H9 (cell line): ENCODE measurements at regions not wholly inside any gene's neighbourhood (a gene's known extent, or its start where the extent isn't known, plus 50 kb on each side); places are given as distances from the start of the nearest gene placed in this dataset.

Experiments used
- DNase-seq: peaks from one replicate; pipeline ENCODE4 v3.0.0-alpha.2; 2017
- H2AFZ ChIP-seq: one replicate; pipeline ENCODE4 v1.6.1; 2013; ENCODE audit warnings: mild to moderate bottlenecking, low read length, control low read depth, moderate library complexity
- H2AK5ac ChIP-seq: 2 replicates; pipeline ENCODE4 v1.6.1; 2013; ENCODE audit warnings: low read length, control low read depth, mixed read lengths; ENCODE audit not compliant: insufficient read length
- H2BK120ac ChIP-seq: one replicate; pipeline ENCODE4 v1.6.1; 2013; ENCODE audit warnings: low read depth, mild to moderate bottlenecking, low read length, control low read depth, inconsistent platforms; ENCODE audit not compliant: poor library complexity, severe bottlenecking
- H2BK12ac ChIP-seq: 2 replicates; pipeline ENCODE4 v1.6.1; 2013; ENCODE audit warnings: low read length, control low read depth, mixed read lengths, low read depth; ENCODE audit not compliant: insufficient read length
- H2BK15ac ChIP-seq: 2 replicates; pipeline ENCODE4 v1.6.1; 2013; ENCODE audit warnings: low read depth, low read length, control low read depth
- H2BK20ac ChIP-seq: one replicate; pipeline ENCODE4 v1.6.1; 2013; ENCODE audit warnings: low read depth, mild to moderate bottlenecking, low read length, control low read depth, inconsistent platforms; ENCODE audit not compliant: poor library complexity, severe bottlenecking
- H2BK5ac ChIP-seq: 2 replicates; pipeline ENCODE4 v1.6.1; 2013; ENCODE audit warnings: low read length, control low read depth, mixed read lengths; ENCODE audit not compliant: insufficient read length
- H3K14ac ChIP-seq: 2 replicates; pipeline ENCODE4 v1.6.1; 2013; ENCODE audit warnings: low read length, control low read depth; ENCODE audit not compliant: insufficient read depth
- H3K18ac ChIP-seq: 2 replicates; pipeline ENCODE4 v1.6.1; 2013; ENCODE audit warnings: low read depth, mild to moderate bottlenecking, mixed read lengths, low read length, control low read depth; ENCODE audit not compliant: insufficient read length
- H3K23ac ChIP-seq: 2 replicates; pipeline ENCODE4 v1.6.1; 2013; ENCODE audit warnings: low read length, control low read depth, mixed read lengths, low read depth; ENCODE audit not compliant: insufficient read length
- H3K23me2 ChIP-seq: 2 replicates; pipeline ENCODE4 v1.6.1; 2013; ENCODE audit warnings: low read depth, mild to moderate bottlenecking, mixed read lengths, low read length, control low read depth; ENCODE audit not compliant: insufficient read length, poor library complexity, severe bottlenecking
- H3K27ac ChIP-seq: 2 replicates; pipeline ENCODE4 v1.5.1; 2013; ENCODE audit warnings: low read length, control low read depth, mixed read lengths, low read depth; ENCODE audit not compliant: insufficient read length
- H3K27me3 ChIP-seq: 2 replicates; pipeline ENCODE4 v1.6.1; 2013; ENCODE audit warnings: low read length, control low read depth, inconsistent platforms; ENCODE audit not compliant: insufficient read depth
- H3K4ac ChIP-seq: 2 replicates; pipeline ENCODE4 v1.6.1; 2013; ENCODE audit warnings: low read depth, mild to moderate bottlenecking, control low read depth, inconsistent platforms, low read length, moderate library complexity
- H3K4me1 ChIP-seq: 2 replicates; pipeline ENCODE4 v1.6.1; 2013; ENCODE audit warnings: low read length, control low read depth, inconsistent platforms; ENCODE audit not compliant: insufficient read depth
- H3K4me2 ChIP-seq: 2 replicates; pipeline ENCODE4 v1.6.1; 2013; ENCODE audit warnings: low read length, control low read depth, mixed read lengths; ENCODE audit not compliant: insufficient read length, insufficient read depth
- H3K56ac ChIP-seq: 2 replicates; pipeline ENCODE4 v1.6.1; 2013; ENCODE audit warnings: low read depth, mild to moderate bottlenecking, mixed read lengths, low read length, control low read depth; ENCODE audit not compliant: insufficient read length
- H3K79me1 ChIP-seq: 2 replicates; pipeline ENCODE4 v1.6.1; 2013; ENCODE audit warnings: low read depth, mild to moderate bottlenecking, moderate library complexity, low read length, control low read depth, inconsistent platforms; ENCODE audit not compliant: insufficient read depth, poor library complexity, severe bottlenecking
- H3K79me2 ChIP-seq: 2 replicates; pipeline ENCODE4 v1.6.1; 2013; ENCODE audit warnings: low read length, control low read depth, inconsistent platforms; ENCODE audit not compliant: insufficient read depth
- H3K9ac ChIP-seq: 2 replicates; pipeline ENCODE4 v1.6.1; 2013; ENCODE audit warnings: low read length, control low read depth, mixed read lengths; ENCODE audit not compliant: insufficient read length; ENCODE audit errors: extremely low read depth
- H3K9me3 ChIP-seq: one replicate; pipeline ENCODE4 v1.6.1; 2013; ENCODE audit warnings: low read depth, low read length, inconsistent platforms; ENCODE audit not compliant: control insufficient read depth
- H3T11ph ChIP-seq: one replicate; pipeline ENCODE4 v1.6.1; 2013; ENCODE audit warnings: mild to moderate bottlenecking, low read length, control low read depth, inconsistent platforms
- H4K20me1 ChIP-seq: one replicate; pipeline ENCODE4 v1.6.1; 2013; ENCODE audit not compliant: control insufficient read depth, insufficient read length, insufficient read depth
- H4K5ac ChIP-seq: 2 replicates; pipeline ENCODE4 v1.6.1; 2013; ENCODE audit warnings: low read depth, mild to moderate bottlenecking, mixed read lengths, low read length, control low read depth; ENCODE audit not compliant: insufficient read length
- H4K8ac ChIP-seq: replicated peaks from 2 replicates; pipeline ENCODE4 v1.6.1; 2013; ENCODE audit warnings: low read length, control low read depth, mixed read lengths, low read depth; ENCODE audit not compliant: insufficient read length
- H4K91ac ChIP-seq: 2 replicates; pipeline ENCODE4 v1.6.1; 2013; ENCODE audit warnings: low read depth, mild to moderate bottlenecking, moderate library complexity, mixed read lengths, low read length, control low read depth; ENCODE audit not compliant: insufficient read length
- H3K27ac Mint-ChIP-seq, 3 experiments: 2 replicates in 2 of 3; 3 replicates in 1 of 3; pipeline ENCODE4 v1.8.0; 2020 to 2021; ENCODE audit warnings: mixed read lengths in 3 of 3, mild to moderate bottlenecking in 1 of 3, moderate library complexity in 1 of 3
- H3K27me3 Mint-ChIP-seq: 2 replicates; pipeline ENCODE4 v1.8.0; 2021; ENCODE audit warnings: low read depth, mild to moderate bottlenecking, moderate library complexity, mixed read lengths
- H3K36me3 Mint-ChIP-seq, 3 experiments: 2 replicates in 2 of 3; 3 replicates in 1 of 3; pipeline ENCODE4 v1.8.0; 2020 to 2021; ENCODE audit warnings: low read depth in 3 of 3, mixed read lengths in 3 of 3; ENCODE audit not compliant: insufficient read depth in 1 of 3
- H3K4me1 Mint-ChIP-seq, 2 experiments: 2 replicates each; pipeline ENCODE4 v1.8.0; 2020; ENCODE audit warnings: mixed read lengths in 2 of 2
- H3K4me3 Mint-ChIP-seq, 2 experiments: 2 replicates in 1 of 2; 3 replicates in 1 of 2; pipeline ENCODE4 v1.8.0; 2020 to 2021; ENCODE audit warnings: mild to moderate bottlenecking in 2 of 2, mixed read lengths in 2 of 2, moderate library complexity in 1 of 2
- H3K9me3 Mint-ChIP-seq, 2 experiments: 2 replicates in 1 of 2; 3 replicates in 1 of 2; pipeline ENCODE4 v1.8.0; 2020; ENCODE audit warnings: mild to moderate bottlenecking in 2 of 2, mixed read lengths in 2 of 2, moderate library complexity in 1 of 2
- WGBS: extraction: QIAGEN DNeasy Blood & Tissue Kit; methylation state at CpG from one replicate; pipeline ENCODE4 v1.1.7; 2013; ENCODE audit warnings: missing lambda C conversion rate, low lambda C conversion rate, mixed read lengths; ENCODE audit not compliant: insufficient read length; ENCODE audit errors: extremely low coverage; 5-methylcytosine and 5-hydroxymethylcytosine counted together
- TF ChIP-seq, protein P1 (sequence below): fragments of 200-600 bp; sonication (generic); conservative IDR thresholded peaks from 3 replicates; pipeline ENCODE4 v1.8.0; 2021; ENCODE audit warnings: antibody characterized with exemption, mild to moderate bottlenecking

DNA sequence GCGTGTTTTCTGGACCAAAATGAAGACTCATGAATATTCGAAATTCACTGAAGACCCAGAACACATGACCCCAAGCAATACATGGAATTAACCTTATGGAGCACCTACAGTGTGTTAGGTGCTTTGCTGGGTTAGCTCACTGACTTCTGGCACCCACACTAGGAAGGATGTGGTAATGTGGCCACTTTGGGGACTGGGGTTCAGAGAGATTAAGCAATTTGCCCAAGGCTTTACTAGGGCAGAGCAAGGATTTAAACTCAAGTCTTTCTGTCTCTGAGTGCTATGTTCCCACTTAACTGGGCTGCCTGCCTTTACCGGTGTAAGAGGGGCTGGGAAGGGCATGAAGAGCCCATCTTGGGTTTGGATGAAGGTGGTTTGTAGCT, 162.0 kb upstream of the ATP6AP2 start:
- no peak overlapping the region for H4K91ac ChIP-seq
- no peak overlapping the region for H3K14ac ChIP-seq
- no peaks in the 10 kb centered on the region for H3K79me2 ChIP-seq
- Mint-ChIP-seq H3K9me3 (peaks cover 60 to 73% of the 10 kb centered on the region in 2 experiments), H3K4me1 (peaks cover 11 to 12% of the 10 kb centered on the region in 2 experiments; a peak in 3 of 4 replicates), H3K27ac (no peak overlapping the region), H3K27me3 (no peaks in the 10 kb centered on the region), H3K36me3 (peaks cover 2 to 9% (median 8%) of the 10 kb centered on the region in 3 experiments; a peak in 5 of 7 replicates), H3K4me3 (no peak overlapping the region)
- H3T11ph ChIP-seq: no peak overlapping the region
- H2BK12ac ChIP-seq: no peak overlapping the region
- H2BK20ac ChIP-seq: no peak overlapping the region
- H3K9me3 ChIP-seq: no peaks in the 10 kb centered on the region
- H2AFZ ChIP-seq: no peak overlapping the region
- H2AK5ac ChIP-seq: no peak overlapping the region
- no peak overlapping the region for H2BK5ac ChIP-seq
- no peak overlapping the region for H4K8ac ChIP-seq
- H3K9ac ChIP-seq: no peak overlapping the region
- DNase-seq: no peak
- H3K4me1 ChIP-seq: peaks cover 3% of the 10 kb centered on the region; the same call in 1 of the 2 replicates
- H2BK120ac ChIP-seq: no peak overlapping the region
- H3K4me2 ChIP-seq: no peak overlapping the region
- TF ChIP-seq, protein P1, sequence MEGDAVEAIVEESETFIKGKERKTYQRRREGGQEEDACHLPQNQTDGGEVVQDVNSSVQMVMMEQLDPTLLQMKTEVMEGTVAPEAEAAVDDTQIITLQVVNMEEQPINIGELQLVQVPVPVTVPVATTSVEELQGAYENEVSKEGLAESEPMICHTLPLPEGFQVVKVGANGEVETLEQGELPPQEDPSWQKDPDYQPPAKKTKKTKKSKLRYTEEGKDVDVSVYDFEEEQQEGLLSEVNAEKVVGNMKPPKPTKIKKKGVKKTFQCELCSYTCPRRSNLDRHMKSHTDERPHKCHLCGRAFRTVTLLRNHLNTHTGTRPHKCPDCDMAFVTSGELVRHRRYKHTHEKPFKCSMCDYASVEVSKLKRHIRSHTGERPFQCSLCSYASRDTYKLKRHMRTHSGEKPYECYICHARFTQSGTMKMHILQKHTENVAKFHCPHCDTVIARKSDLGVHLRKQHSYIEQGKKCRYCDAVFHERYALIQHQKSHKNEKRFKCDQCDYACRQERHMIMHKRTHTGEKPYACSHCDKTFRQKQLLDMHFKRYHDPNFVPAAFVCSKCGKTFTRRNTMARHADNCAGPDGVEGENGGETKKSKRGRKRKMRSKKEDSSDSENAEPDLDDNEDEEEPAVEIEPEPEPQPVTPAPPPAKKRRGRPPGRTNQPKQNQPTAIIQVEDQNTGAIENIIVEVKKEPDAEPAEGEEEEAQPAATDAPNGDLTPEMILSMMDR: no peak
- H2BK15ac ChIP-seq: no peak overlapping the region
- H3K27ac ChIP-seq: no peak overlapping the region
- no peak overlapping the region for H4K5ac ChIP-seq
- H3K79me1 ChIP-seq: no peaks in the 10 kb centered on the region
- WGBS: no CpG with 5 or more reads among the region's 3 CpGs
- no peaks in the 10 kb centered on the region for H3K27me3 ChIP-seq
- no peak overlapping the region for H3K56ac ChIP-seq
- H3K23me2 ChIP-seq: no peaks in the 10 kb centered on the region
- H3K4ac ChIP-seq: no peak overlapping the region
- no peaks in the 10 kb centered on the region for H4K20me1 ChIP-seq
- H3K18ac ChIP-seq: no peak overlapping the region
- H3K23ac ChIP-seq: no peak overlapping the region
